SH-SY5Y (cell line): ENCODE measurements at regions not wholly inside any gene's neighbourhood (a gene's known extent, or its start where the extent isn't known, plus 50 kb on each side); places are given as distances from the start of the nearest gene placed in this dataset.

ENCODE experiments used
- GATA2 ChIP-seq: IDR thresholded peaks from 2 replicates; pipeline ENCODE4 v1.6.1; 2011; ENCODE audit warnings: mild to moderate bottlenecking, low read depth, low read length
- GATA3 ChIP-seq: IDR thresholded peaks from 2 replicates; pipeline ENCODE4 v1.6.1; 2011; ENCODE audit warnings: low read depth, mild to moderate bottlenecking, low read length, moderate library complexity

DNA sequence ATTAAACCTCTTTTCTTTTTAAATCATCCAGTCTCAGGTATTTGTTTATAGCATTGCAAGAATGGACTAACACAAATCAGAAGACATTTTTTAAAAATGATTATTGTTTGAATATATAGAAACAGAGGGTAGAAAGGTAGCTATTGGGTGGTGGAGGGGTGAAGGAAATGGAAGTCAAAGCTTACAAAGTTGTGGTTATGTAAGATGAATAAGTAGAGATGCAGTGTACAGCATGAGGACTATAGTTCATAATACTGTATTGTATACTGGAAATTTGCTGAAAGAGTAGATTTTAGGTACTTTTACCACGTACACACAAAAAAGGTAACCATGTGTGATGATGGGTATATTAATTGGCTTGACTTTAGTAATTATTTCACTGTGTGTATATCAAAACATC is 144.0 kb upstream of the FAM3C start:
- TF ChIP-seq GATA2 (no peak), GATA3 (no peak)
